GM12873 (cell line): ENCODE measurements at regions not wholly inside any gene's neighbourhood (a gene's known extent, or its start where the extent isn't known, plus 50 kb on each side); places are given as distances from the start of the nearest gene placed in this dataset.

ENCODE experiments used
- TF ChIP-seq, protein P1 (sequence below): IDR thresholded peaks from 2 replicates; pipeline ENCODE4 v1.5.1; 2012; ENCODE audit warnings: low read depth, mild to moderate bottlenecking, moderate library complexity, low read length, control low read depth; ENCODE audit not compliant: insufficient read depth; ENCODE audit errors: missing control alignments

DNA sequence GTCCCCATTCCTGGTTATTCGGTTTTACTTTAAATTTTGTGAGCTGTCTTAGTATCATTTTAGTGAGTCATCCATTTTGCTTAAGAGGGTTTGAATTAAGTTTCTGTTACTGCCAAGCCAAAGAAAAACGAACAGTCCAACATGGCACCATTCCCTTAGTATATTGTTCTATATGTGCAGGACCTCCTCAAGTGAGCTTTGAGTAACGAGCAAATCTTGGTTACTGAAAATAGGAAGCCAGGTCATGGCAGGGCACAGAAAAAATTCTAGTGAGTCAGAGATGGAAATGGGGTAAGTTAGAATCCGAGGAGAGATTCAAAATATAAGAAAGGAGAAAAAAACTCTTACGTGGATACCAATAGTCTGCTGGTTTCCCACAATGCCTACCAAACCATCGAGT, 292.9 kb downstream of the BAMBI start:
- TF ChIP-seq, protein P1, sequence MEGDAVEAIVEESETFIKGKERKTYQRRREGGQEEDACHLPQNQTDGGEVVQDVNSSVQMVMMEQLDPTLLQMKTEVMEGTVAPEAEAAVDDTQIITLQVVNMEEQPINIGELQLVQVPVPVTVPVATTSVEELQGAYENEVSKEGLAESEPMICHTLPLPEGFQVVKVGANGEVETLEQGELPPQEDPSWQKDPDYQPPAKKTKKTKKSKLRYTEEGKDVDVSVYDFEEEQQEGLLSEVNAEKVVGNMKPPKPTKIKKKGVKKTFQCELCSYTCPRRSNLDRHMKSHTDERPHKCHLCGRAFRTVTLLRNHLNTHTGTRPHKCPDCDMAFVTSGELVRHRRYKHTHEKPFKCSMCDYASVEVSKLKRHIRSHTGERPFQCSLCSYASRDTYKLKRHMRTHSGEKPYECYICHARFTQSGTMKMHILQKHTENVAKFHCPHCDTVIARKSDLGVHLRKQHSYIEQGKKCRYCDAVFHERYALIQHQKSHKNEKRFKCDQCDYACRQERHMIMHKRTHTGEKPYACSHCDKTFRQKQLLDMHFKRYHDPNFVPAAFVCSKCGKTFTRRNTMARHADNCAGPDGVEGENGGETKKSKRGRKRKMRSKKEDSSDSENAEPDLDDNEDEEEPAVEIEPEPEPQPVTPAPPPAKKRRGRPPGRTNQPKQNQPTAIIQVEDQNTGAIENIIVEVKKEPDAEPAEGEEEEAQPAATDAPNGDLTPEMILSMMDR: no peak

GRCh38 chr10:28971255-28971654, 293.9 kb downstream of the BAMBI start:
- TF ChIP-seq, protein P1: no peak

- TF ChIP-seq, protein P1: no peak
Measured at GRCh38 chr10:28971764-28972163, 294.4 kb downstream of the BAMBI start.

GRCh38 chr10:28973309-28973972, 296.1 kb downstream of the BAMBI start:
- TF ChIP-seq, protein P1: no peak

DNA sequence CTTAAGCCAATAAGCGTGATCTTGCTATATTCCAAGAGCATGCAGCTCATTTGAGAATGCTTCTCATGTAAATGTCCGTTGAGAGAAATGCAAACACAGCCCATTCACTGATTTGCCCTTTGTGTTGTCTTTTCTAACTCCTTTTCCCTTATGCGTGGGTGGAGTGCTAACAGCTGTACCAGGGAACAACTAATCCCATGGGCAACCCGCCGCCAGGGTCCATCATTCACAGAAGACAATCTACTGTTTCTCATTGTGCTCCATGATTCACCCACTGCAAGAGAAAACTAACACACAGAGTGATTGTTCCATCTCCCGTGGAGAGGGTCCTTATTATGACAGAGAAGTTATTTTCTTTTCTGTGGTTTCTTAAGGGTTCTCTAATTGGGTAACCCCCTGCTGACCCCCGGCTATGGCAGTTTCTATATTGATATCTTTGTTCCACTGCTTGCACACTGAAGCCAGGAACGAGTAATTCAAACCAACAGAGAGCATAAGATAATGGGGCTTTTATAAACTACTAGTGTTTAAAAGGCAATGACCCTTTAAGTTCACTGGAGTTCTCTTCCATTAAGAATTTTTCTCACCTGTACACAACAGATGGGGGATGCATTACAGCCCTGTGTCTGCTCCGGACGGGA, 298.7 kb downstream of the BAMBI start:
- TF ChIP-seq, protein P1: no peak

GRCh38 chr10:28977518-28977917, 300.2 kb downstream of the BAMBI start:
- TF ChIP-seq, protein P1: no peak

- TF ChIP-seq, protein P1: no peak
Measured at GRCh38 chr10:28980264-28980663, 302.9 kb downstream of the BAMBI start.
